ENCODE measurements at regions not wholly inside any gene's neighbourhood (a gene's known extent, or its start where the extent isn't known, plus 50 kb on each side); places are given as distances from the start of the nearest gene placed in this dataset.

DNA sequence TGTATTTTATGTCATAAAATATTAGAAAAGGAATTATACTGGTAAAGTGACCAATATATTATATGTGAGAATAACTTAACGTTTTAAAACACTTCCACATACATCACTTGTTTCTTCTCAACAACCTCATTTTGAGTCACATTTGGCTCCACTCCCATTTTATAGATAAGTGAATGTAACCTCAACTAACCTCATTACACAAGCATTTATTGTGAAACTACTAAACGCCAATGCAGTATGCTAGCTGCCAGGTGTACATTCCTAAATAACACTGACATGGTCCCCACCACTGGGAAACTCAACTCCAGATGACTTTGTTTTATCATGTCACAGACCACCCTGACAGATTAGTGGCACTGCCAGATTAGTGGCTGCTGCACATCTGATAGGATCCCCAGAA is 249.7 kb upstream of the CNTN4 start:
- no peak overlapping the region for H3K27ac ChIP-seq (ENCODE audit: extremely low read depth, low read depth, low read length)
- no peak overlapping the region for H3K4me3 ChIP-seq
- H3K36me3 ChIP-seq (ENCODE audit: control insufficient read depth, insufficient read depth, low read length) = no peaks in the 10 kb centered on the region
- ATAC-seq = no peak
- in situ Hi-C loops (cut with MboI) (no loop called here), intact Hi-C loops (cut with micrococcal nuclease) (no loop called here)
- ChIA-PET POLR2A (no interaction called here), CTCF (ENCODE audit: low intra/inter-chr PET ratio) (no interaction called here)
- BruUV-seq (replicated peaks) = no TSS peak
- no peak overlapping the region for H3K9ac ChIP-seq (ENCODE audit: insufficient read depth in 1 of 2, low read depth in 2 of 2, low read length in 2 of 2)
- no peaks in the 10 kb centered on the region; the same call in 1 of the 2 replicates for H3K9me3 ChIP-seq (replicated peaks; ENCODE audit: control insufficient read depth, insufficient read depth, low read depth, low read length)
- DNase-seq (ENCODE audit: extremely low read depth in 1 of 4, low spot score in 3 of 4) = no peak
- H3K4me1 ChIP-seq (replicated peaks in 1 of 2; ENCODE audit: control insufficient read depth in 2 of 2, insufficient read depth in 2 of 2, low read length in 2 of 2) = no peaks in the 10 kb centered on the region
- H3K4me2 ChIP-seq (ENCODE audit: insufficient read depth, low read length) = no peak overlapping the region
- no peaks in the 10 kb centered on the region for H4K20me1 ChIP-seq (replicated peaks; ENCODE audit: control insufficient read depth, insufficient read depth, low read length)
- no peak overlapping the region for H2AFZ ChIP-seq (ENCODE audit: low read depth, low read length)
- H3K9me1 ChIP-seq (ENCODE audit: control insufficient read depth, insufficient read depth, low read length) = no peaks in the 10 kb centered on the region
- H3K27me3 ChIP-seq (ENCODE audit: control insufficient read depth in 2 of 2, insufficient read depth in 2 of 2, low read length in 2 of 2) = no peaks in the 10 kb centered on the region
- no peak for FAIRE-seq
- TF ChIP-seq ZFP1 (CRISPR knock-in tag; IDR thresholded peaks at IDR 0.05) (no peak), POLR2AphosphoS2 (IDR thresholded peaks at IDR 0.05; ENCODE audit: low read length) (no peak), FOXA1 (IDR thresholded peaks at IDR 0.05; ENCODE audit: borderline replicate concordance) (no peak), TSC22D4 (tag; IDR thresholded peaks at IDR 0.05) (no peak), XRCC3 (IDR thresholded peaks at IDR 0.05) (no peak), ZNF217 (CRISPR knock-in tag; IDR thresholded peaks at IDR 0.05) (no peak), HOXB6 (CRISPR knock-in tag; IDR thresholded peaks at IDR 0.05; ENCODE audit: borderline replicate concordance) (no peak), CBX2 (IDR thresholded peaks at IDR 0.05; ENCODE audit: insufficient read depth, low read length, poor library complexity, severe bottlenecking) (no peak), POLR2AphosphoS5 (IDR thresholded peaks at IDR 0.05; ENCODE audit: control insufficient read depth, insufficient read depth, low read depth, low read length) (no peak)
- TF ChIP-seq, protein P1, sequence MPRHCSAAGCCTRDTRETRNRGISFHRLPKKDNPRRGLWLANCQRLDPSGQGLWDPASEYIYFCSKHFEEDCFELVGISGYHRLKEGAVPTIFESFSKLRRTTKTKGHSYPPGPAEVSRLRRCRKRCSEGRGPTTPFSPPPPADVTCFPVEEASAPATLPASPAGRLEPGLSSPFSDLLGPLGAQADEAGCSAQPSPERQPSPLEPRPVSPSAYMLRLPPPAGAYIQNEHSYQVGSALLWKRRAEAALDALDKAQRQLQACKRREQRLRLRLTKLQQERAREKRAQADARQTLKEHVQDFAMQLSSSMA (CRISPR knock-in tag; IDR thresholded peaks at IDR 0.05) = no peak
- TF ChIP-seq, protein P2, sequence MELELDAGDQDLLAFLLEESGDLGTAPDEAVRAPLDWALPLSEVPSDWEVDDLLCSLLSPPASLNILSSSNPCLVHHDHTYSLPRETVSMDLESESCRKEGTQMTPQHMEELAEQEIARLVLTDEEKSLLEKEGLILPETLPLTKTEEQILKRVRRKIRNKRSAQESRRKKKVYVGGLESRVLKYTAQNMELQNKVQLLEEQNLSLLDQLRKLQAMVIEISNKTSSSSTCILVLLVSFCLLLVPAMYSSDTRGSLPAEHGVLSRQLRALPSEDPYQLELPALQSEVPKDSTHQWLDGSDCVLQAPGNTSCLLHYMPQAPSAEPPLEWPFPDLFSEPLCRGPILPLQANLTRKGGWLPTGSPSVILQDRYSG (tag; conservative IDR thresholded peaks at IDR 0.05; ENCODE audit: low read depth) = no peak
- no peaks in the 10 kb centered on the region for H3K79me2 ChIP-seq (ENCODE audit: control insufficient read depth, insufficient read depth, low read length)
- WGBS (ENCODE audit: insufficient coverage, low coverage, missing lambda C conversion rate) = 0% methylated on average over 2 of the region's 2 CpGs
